A673 (cell line): ENCODE measurements at regions not wholly inside any gene's neighbourhood (a gene's known extent, or its start where the extent isn't known, plus 50 kb on each side); places are given as distances from the start of the nearest gene placed in this dataset.

ENCODE experiments used
- BruUV-seq: library from RNA; stranded (reverse); fragments of 400-500 nt; replicated peaks from 2 replicates; lab custom pipeline; 2021; lab: Mats Ljungman, UMichigan
- CTCF ChIA-PET: fragments of 300-600 bp; sonication (Branson Sonifier 250); formaldehyde crosslinking; loops from one replicate; lab custom pipeline; 2022; ENCODE audit warnings: antibody characterized with exemption; lab: Charles Lee
- POLR2A ChIA-PET: fragments of 300-600 bp; sonication (Branson Sonifier 250); formaldehyde crosslinking; loops from one replicate; lab custom pipeline; 2022; ENCODE audit warnings: antibody characterized with exemption; ENCODE audit not compliant: low non-redundant PET; lab: Charles Lee
- DNase-seq: peaks from one replicate; pipeline ENCODE4 v3.0.0-alpha.2; 2015; ENCODE audit warnings: low spot score
- H3K27ac ChIP-seq: fragments of 200-600 bp; sonication (generic); 2 replicates; pipeline ENCODE4 v1.5.1; 2016; ENCODE audit warnings: mixed run types, low read depth, mild to moderate bottlenecking, mixed read lengths, antibody characterized with exemption, low read length; ENCODE audit not compliant: poor library complexity, severe bottlenecking
- H3K27me3 ChIP-seq: fragments of 200-600 bp; sonication (generic); replicated peaks from 2 replicates; pipeline ENCODE4 v1.6.1; 2017; ENCODE audit warnings: mixed run types, low read depth, mild to moderate bottlenecking, mixed read lengths, antibody characterized with exemption, low read length; ENCODE audit not compliant: insufficient read depth, poor library complexity
- H3K36me3 ChIP-seq: fragments of 200-600 bp; sonication (generic); 2 replicates; pipeline ENCODE4 v1.6.1; 2016; ENCODE audit warnings: mixed run types, mild to moderate bottlenecking, mixed read lengths, antibody characterized with exemption, low read length; ENCODE audit not compliant: insufficient read depth, poor library complexity, severe bottlenecking
- H3K4me1 ChIP-seq: fragments of 200-600 bp; sonication (generic); 2 replicates; pipeline ENCODE4 v1.6.1; 2017; ENCODE audit warnings: mixed run types, mild to moderate bottlenecking, mixed read lengths, antibody characterized with exemption, low read length; ENCODE audit not compliant: insufficient read depth, poor library complexity, severe bottlenecking
- H3K4me3 ChIP-seq: fragments of 200-600 bp; sonication (generic); 2 replicates; pipeline ENCODE4 v1.5.1; 2016; ENCODE audit warnings: low read depth, mixed run types, mild to moderate bottlenecking, mixed read lengths, low read length; ENCODE audit not compliant: poor library complexity, severe bottlenecking
- H3K9me3 ChIP-seq: fragments of 200-600 bp; sonication (generic); 2 replicates; pipeline ENCODE4 v1.6.1; 2016; ENCODE audit warnings: mixed run types, low read depth, mild to moderate bottlenecking, mixed read lengths, antibody characterized with exemption, low read length; ENCODE audit not compliant: poor library complexity, severe bottlenecking
- CTCF ChIP-seq: fragments of 300-800, 200-600 bp; sonication (generic); conservative IDR thresholded peaks from 2 replicates; pipeline ENCODE4 v1.5.1; 2017; ENCODE audit warnings: low read depth, mild to moderate bottlenecking, antibody characterized with exemption, low read length, moderate library complexity, mixed read lengths
- EZH2 ChIP-seq: fragments of 200-600 bp; sonication (generic); IDR thresholded peaks from 2 replicates; pipeline ENCODE4 v1.6.1; 2017; ENCODE audit warnings: borderline replicate concordance, low read depth, mild to moderate bottlenecking, mixed read lengths, antibody characterized with exemption, low read length; ENCODE audit not compliant: poor library complexity, severe bottlenecking
- intact Hi-C: fragments of 100-400 bp; cut with micrococcal nuclease; formaldehyde crosslinking; loops from one replicate; pipeline ENCODE4 v1.10.0; 2022; ENCODE audit not compliant: unreplicated experiment

- ChIA-PET CTCF (interaction anchor here (1.3 kb wide), 1 partner anchor 153 kb away, joined by 3 read pairs; no protein-coding TSS in a partner anchor), POLR2A (no interaction called here)
- no TSS peak for BruUV-seq
- H3K9me3 ChIP-seq, result no peaks in the 10 kb centered on the region
- intact Hi-C loops, result loop anchor here (5.0 kb wide), 2 partner anchors 83 to 557 kb away; no protein-coding TSS in a partner anchor
- H3K27ac ChIP-seq, result no peak overlapping the region
- DNase-seq, result no peak
- H3K4me3 ChIP-seq, result no peak overlapping the region
- no peak for TF ChIP-seq EZH2
- no peak for TF ChIP-seq CTCF
- no peaks in the 10 kb centered on the region for H3K27me3 ChIP-seq
- H3K4me1 ChIP-seq, result peaks cover 13% of the 10 kb centered on the region
- H3K36me3 ChIP-seq, result no peaks in the 10 kb centered on the region
Observed at GRCh38 chr3:30195352-30195751, 411.0 kb upstream of the TGFBR2 start.

- peak; percentile 22 for DNase-seq
- intact Hi-C loops, result loop anchor here (2.0 to 5.0 kb wide), 3 partner anchors 86 to 554 kb away; no protein-coding TSS in a partner anchor
- no peak overlapping the region for H3K27ac ChIP-seq
- BruUV-seq, result no TSS peak
- TF ChIP-seq EZH2 (no peak), CTCF (no peak)
- ChIA-PET POLR2A (no interaction called here), CTCF (interaction anchor here (0.7 to 2.7 kb wide), 8 partner anchors 24 to 1531 kb away, joined by 3 to 33 read pairs (median 4); no protein-coding TSS in a partner anchor)
- no peaks in the 10 kb centered on the region for H3K36me3 ChIP-seq
- H3K4me1 ChIP-seq, result peaks cover 13% of the 10 kb centered on the region
- H3K27me3 ChIP-seq, result no peaks in the 10 kb centered on the region
- H3K9me3 ChIP-seq, result no peaks in the 10 kb centered on the region
- H3K4me3 ChIP-seq, result no peak overlapping the region
Observed at GRCh38 chr3:30198162-30198561, 408.2 kb upstream of the TGFBR2 start.

DNA sequence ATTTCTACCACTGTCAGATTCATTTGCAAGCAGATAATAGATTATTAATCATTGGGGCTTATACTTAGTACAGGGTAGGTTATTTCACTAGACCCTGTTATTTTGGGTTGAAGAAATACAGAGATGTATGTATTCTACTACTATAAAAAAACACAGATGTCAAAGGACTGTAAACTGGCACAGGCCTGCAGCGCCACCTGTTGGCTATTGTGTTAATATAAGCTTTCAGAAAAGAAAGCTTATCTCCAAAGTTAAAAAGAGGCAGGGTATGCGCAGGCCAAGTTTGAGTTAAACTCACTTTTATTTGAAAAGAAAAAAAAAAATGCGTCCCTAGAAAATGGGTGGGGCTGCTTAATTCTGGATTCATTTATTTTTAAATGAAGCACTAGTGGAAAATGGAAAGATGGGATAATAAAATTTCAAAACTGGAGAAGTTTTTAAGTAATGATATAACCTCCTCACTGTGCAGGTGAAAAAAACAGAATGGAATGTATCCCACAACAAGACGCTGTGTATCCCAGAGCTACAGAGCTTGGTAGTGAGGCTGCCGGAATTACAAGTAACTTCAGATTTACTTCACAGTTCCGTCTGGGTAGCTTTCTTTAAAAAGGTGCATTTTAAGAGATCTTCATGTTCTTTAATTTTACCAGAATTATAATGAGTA is 407.2 kb upstream of the TGFBR2 start:
- TF ChIP-seq CTCF, result peak; percentile 85
- no peak for TF ChIP-seq EZH2
- H3K9me3 ChIP-seq, result no peaks in the 10 kb centered on the region
- H3K36me3 ChIP-seq, result no peaks in the 10 kb centered on the region
- peak; percentile 80 for DNase-seq
- intact Hi-C loops, result loop anchor here (1.0 to 5.0 kb wide), 5 partner anchors 87 to 553 kb away; no protein-coding TSS in a partner anchor
- H3K27ac ChIP-seq, result no peak overlapping the region
- H3K4me3 ChIP-seq, result no peak overlapping the region
- BruUV-seq, result no TSS peak
- POLR2A ChIA-PET, result interaction anchor here (0.6 kb wide), 1 partner anchor 454 kb away, joined by 4 read pairs; no protein-coding TSS in a partner anchor
- H3K4me1 ChIP-seq, result peaks cover 13% of the 10 kb centered on the region
- H3K27me3 ChIP-seq, result no peaks in the 10 kb centered on the region
- CTCF ChIA-PET, result interaction anchor here (0.5 to 2.7 kb wide), 14 partner anchors 11 to 553 kb away, joined by 3 to 33 read pairs (median 4); no protein-coding TSS in a partner anchor
